Ovary (tissue), 7 donors: ENCODE measurements at regions not wholly inside any gene's neighbourhood (a gene's known extent, or its start where the extent isn't known, plus 50 kb on each side); places are given as distances from the start of the nearest gene placed in this dataset.

ENCODE experiments used
- DNase-seq, 5 donors: peaks; one replicate each; pipeline ENCODE4 v3.0.0-alpha.2; 2019 to 2020
- H3K27ac ChIP-seq, 2 donors: fragments of 200-600 bp; one replicate each; pipeline versions ENCODE4 v1.5.1 to v1.8.0; 2019 to 2022
- H3K27me3 ChIP-seq: fragments of 200-600 bp; one replicate; pipeline ENCODE4 v1.8.0; 2022
- H3K36me3 ChIP-seq: fragments of 200-600 bp; sonication (generic); one replicate; pipeline ENCODE4 v1.5.1; 2019
- H3K4me1 ChIP-seq: one replicate; pipeline ENCODE4 v1.8.1; 2013; ENCODE audit warnings: mild to moderate bottlenecking, moderate library complexity; ENCODE audit not compliant: insufficient read depth
- H3K4me3 ChIP-seq: fragments of 200-600 bp; sonication (generic); one replicate; pipeline ENCODE4 v1.5.1; 2017
- H3K9me3 ChIP-seq, 2 donors: fragments of 200-600 bp in 1 of 2; sonication (generic) in 1 of 2; one replicate each; pipeline versions ENCODE4 v1.5.1 to v1.8.1; 2013 to 2019; ENCODE audit warnings: mild to moderate bottlenecking in 1 of 2, moderate library complexity in 1 of 2
- EP300 ChIP-seq: sonication (generic); formaldehyde crosslinking; IDR thresholded peaks from one replicate; pipeline ENCODE4 v1.6.1; 2017; ENCODE audit warnings: antibody characterized with exemption
- POLR2A ChIP-seq: fragments of 450-650 bp; IDR thresholded peaks from one replicate; pipeline ENCODE4 v1.6.1; 2017; ENCODE audit warnings: antibody characterized with exemption, mild to moderate bottlenecking, moderate library complexity
- WGBS, 3 donors: extraction: QIAGEN DNeasy Blood & Tissue Kit in 1 of 3; methylation state at CpG; one replicate each; pipeline versions ENCODE4 v1.1.5 to v1.1.7; 2013 to 2017; 5-methylcytosine and 5-hydroxymethylcytosine counted together
- intact Hi-C, 4 donors: fragments of 100-400 bp; cut with DNase I; formaldehyde crosslinking; loops; one replicate each; pipeline versions ENCODE4 v1.11.0 to v1.15.1; 2022 to 2023
- TF ChIP-seq, protein P1 (sequence below), 3 donors: fragments of 450-650 bp in 2 of 3; fragments of 200-600 bp in 1 of 3; IDR thresholded peaks; one replicate each; pipeline versions ENCODE4 v1.5.1 to v1.8.0; 2016 to 2022; ENCODE audit warnings: antibody characterized with exemption in 3 of 3, mild to moderate bottlenecking in 1 of 3
- donor health status: DM: no; HTN: no; CAD: no; lungs with moderate emphysema.
- donor health status: DM: no; HTN: no; CAD: no.
- donor health status: Bipolar disorder and iron deficiency.
- donor health status: DM: no; HTN: no; CAD: no.
- donor health status: DM: yes; HTN: yes; CAD: no.

GRCh38 chr11:106197438-106197837, 120.0 kb downstream of the AASDHPPT start:
- Histone ChIP-seq H3K4me3 (no peak overlapping the region), H3K9me3 (no peaks in the 10 kb centered on the region), H3K27ac (no peak overlapping the region), H3K36me3 (no peaks in the 10 kb centered on the region), H3K27me3 (no peaks in the 10 kb centered on the region), H3K4me1 (no peaks in the 10 kb centered on the region)
- TF ChIP-seq POLR2A (no peak), EP300 (no peak)
- TF ChIP-seq, protein P1, sequence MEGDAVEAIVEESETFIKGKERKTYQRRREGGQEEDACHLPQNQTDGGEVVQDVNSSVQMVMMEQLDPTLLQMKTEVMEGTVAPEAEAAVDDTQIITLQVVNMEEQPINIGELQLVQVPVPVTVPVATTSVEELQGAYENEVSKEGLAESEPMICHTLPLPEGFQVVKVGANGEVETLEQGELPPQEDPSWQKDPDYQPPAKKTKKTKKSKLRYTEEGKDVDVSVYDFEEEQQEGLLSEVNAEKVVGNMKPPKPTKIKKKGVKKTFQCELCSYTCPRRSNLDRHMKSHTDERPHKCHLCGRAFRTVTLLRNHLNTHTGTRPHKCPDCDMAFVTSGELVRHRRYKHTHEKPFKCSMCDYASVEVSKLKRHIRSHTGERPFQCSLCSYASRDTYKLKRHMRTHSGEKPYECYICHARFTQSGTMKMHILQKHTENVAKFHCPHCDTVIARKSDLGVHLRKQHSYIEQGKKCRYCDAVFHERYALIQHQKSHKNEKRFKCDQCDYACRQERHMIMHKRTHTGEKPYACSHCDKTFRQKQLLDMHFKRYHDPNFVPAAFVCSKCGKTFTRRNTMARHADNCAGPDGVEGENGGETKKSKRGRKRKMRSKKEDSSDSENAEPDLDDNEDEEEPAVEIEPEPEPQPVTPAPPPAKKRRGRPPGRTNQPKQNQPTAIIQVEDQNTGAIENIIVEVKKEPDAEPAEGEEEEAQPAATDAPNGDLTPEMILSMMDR (IDR thresholded peaks at IDR 0.05), result no peak
- intact Hi-C loops, result no loop called here
- no peak for DNase-seq

DNA sequence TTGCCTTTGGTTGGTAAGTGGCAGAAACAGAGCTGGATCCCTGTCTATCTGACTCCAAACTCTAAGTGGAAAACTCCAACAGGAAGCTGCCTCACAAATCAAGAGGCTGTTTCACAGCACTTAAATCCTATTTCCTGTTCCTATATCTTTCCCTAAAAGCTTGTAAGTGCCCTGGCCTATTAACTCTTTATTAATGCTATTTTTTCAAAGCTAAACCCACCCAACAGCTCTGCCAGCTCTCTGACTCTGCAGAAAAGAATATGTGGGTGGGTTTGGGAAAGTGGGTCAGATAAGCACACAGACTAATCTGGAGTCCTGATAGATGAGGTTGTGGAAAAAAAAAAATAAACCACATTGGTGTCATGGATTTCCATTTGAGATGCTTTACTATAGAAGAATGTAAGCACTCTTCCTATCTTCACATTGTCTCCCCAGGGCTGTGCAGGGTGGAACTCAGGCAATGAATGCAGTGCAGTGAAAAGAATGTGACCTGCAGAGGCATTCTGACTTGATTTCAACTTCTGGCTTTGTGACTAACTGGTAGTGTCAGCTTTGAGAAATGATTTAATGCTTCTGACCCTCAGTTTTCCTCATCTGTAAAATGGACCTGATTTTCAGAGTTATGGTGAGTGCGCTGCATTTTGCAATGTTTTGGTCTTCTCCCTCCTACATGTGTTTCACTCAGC, 125.6 kb downstream of the AASDHPPT start:
- intact Hi-C loops, result no loop called here
- no peak for DNase-seq
- Histone ChIP-seq H3K4me1 (peaks cover 7% of the 10 kb centered on the region), H3K27me3 (no peaks in the 10 kb centered on the region), H3K4me3 (no peak overlapping the region), H3K27ac (no peak overlapping the region), H3K36me3 (no peaks in the 10 kb centered on the region), H3K9me3 (no peaks in the 10 kb centered on the region)
- 93 to 97% (median 97%) methylated on average over 1 of the region's 1 CpG for whole genome bisulfite sequencing, 3 donors
- no peak for TF ChIP-seq POLR2A
- no peak for TF ChIP-seq EP300
- TF ChIP-seq, protein P1 (IDR thresholded peaks at IDR 0.05), result no peak

DNA sequence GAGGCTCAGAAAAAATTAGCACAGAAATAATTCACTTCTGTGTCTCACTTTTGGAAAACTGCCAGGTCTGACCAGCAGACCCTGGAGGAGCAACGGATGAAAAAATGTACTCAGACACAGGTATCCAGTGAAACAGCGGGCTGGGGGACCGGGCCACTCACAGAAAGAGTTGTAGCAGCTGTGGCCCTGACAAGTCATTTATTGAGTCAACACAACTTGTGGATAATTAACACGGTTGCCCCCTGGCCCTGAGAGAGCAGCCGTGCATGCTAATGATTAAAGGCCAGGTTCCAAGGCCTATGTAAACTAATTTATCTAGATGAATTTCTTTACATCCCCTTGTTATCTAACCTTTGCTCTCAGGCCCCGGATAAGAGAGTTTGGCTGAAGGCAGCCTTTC, 131.3 kb downstream of the AASDHPPT start:
- DNase-seq, result no peak
- H3K9me3 ChIP-seq, result no peaks in the 10 kb centered on the region
- TF ChIP-seq, protein P1 (IDR thresholded peaks at IDR 0.05), result no peak
- TF ChIP-seq POLR2A (no peak), EP300 (no peak)
- no peaks in the 10 kb centered on the region for H3K36me3 ChIP-seq
- 60 to 67% (median 65%) methylated on average over 6 of the region's 6 CpGs for WGBS, 3 donors
- no peak overlapping the region for H3K27ac ChIP-seq
- H3K27me3 ChIP-seq, result no peaks in the 10 kb centered on the region
- intact Hi-C loops, result no loop called here
- H3K4me3 ChIP-seq, result no peak overlapping the region
- peaks cover 5% of the 10 kb centered on the region for H3K4me1 ChIP-seq

DNA sequence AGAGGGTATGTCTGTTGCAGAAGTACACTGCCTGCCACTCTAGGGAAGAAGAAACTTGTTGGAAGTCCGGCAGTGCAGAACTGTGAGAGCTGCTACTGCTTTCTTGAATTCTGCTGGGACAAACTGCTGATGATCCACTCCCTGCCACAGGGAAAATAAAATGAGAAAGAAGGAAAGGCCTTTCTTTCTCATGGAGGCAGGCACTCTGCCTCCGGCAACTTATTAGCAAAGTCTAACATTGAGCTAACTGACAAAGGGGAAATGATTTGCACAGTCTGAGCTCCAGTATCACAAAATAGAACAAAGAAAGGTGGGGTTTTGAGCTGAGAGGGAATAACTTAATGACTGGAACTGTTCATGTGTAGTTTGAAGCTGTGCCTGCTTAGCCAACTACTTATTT, 134.6 kb downstream of the AASDHPPT start:
- WGBS, 3 donors, result 88 to 95% (median 90%) methylated on average over 2 of the region's 2 CpGs
- intact Hi-C loops, result no loop called here
- no peaks in the 10 kb centered on the region for H3K4me1 ChIP-seq
- H3K9me3 ChIP-seq, result no peaks in the 10 kb centered on the region
- H3K4me3 ChIP-seq, result no peak overlapping the region
- H3K27ac ChIP-seq, result no peak overlapping the region
- DNase-seq, result no peak
- no peak for TF ChIP-seq POLR2A
- TF ChIP-seq, protein P1 (IDR thresholded peaks at IDR 0.05), result no peak
- no peak for TF ChIP-seq EP300
- H3K36me3 ChIP-seq, result no peaks in the 10 kb centered on the region
- no peaks in the 10 kb centered on the region for H3K27me3 ChIP-seq
